GM12872 (cell line): ENCODE measurements at regions not wholly inside any gene's neighbourhood (a gene's known extent, or its start where the extent isn't known, plus 50 kb on each side); places are given as distances from the start of the nearest gene placed in this dataset.

ENCODE experiments used
- CTCF ChIP-seq: IDR thresholded peaks from 3 replicates; pipeline ENCODE4 v1.5.1; 2011; ENCODE audit warnings: low read depth, mild to moderate bottlenecking, low read length, moderate library complexity; ENCODE audit not compliant: insufficient read depth

GRCh38 chr18:76188097-76188496, 306.9 kb downstream of the ZNF516 start:
- no peak for TF ChIP-seq CTCF

- no peak for TF ChIP-seq CTCF
These were observed 315.8 kb downstream of the ZNF516 start for GRCh38 chr18:76179257-76179656.

DNA sequence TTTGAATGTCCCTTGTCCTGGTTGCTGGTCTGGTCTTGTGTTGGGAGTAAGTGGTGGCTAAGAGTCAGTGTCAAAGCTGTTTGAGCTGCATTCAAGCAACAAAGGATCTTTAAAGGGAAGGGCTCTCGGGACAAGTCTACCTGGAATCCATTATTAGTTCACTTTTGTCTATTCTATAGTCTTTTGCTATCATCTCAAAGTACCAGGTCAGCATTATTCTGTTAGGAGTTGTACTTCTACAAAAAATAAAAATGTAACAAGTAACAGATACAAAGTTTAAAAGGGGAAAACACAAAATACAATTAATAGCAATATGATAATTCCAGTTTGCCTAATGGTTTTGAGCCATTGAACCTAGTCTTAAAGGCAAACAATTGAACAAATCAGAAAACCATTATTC, 317.9 kb downstream of the ZNF516 start:
- no peak for TF ChIP-seq CTCF

DNA sequence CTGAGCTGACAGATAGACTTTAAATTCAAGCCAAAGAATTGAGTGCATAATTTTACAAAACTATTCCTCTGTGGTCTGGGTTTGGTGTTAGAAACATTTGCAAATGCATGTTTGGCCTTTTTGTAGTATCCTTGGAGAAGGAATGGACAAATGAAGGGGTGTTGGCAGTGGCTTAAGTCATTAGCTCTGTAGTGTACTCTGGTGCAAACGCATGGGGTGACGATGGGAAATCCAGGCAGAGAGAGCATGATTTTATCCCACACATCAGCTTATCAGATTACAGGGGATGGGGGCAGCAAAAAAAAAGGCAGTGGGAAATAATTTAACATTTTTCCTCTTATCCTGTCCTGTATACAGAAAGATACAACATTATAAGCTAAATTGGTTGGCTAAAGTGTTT, 320.6 kb downstream of the ZNF516 start:
- no peak for TF ChIP-seq CTCF

- TF ChIP-seq CTCF = no peak
These were observed 325.3 kb downstream of the ZNF516 start for GRCh38 chr18:76169733-76170132.

DNA sequence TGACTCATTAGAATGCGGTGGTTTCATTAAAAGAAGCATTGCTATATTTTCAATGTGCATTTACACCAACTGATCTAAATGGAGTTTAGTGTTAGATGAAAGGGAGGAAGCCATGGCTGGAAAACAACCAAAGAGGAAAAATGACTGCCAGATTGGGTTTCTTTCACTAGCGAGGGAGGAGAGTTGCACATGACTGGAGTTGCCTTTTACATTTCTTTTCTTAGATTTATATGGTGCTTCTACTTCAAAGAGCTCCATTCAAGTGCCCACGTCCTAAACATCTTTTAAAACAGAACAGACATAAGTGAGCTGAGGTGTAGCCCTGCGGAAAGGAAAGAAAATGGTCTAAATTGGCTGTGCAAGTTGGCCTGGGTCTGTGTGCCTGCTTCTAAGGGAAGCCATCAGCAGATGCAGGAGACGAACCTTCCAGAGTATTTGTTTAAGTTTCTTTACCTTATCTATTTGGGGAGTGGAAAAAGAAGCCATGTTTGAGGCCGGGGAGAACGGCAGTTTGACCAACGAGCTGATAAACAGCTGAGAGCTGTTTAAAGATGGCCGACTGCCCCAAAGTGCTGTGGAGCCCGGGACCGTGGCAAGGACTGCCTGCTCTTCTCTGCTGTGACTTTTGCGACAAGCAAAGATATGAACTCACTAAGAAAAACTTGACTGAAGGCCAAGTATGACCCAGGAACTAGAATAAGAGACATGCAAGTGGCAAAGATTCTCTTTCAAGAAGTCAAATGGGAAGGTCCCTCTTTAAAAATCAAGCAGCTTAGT, 327.0 kb downstream of the ZNF516 start:
- TF ChIP-seq CTCF = no peak

- no peak for TF ChIP-seq CTCF
These were observed 327.6 kb downstream of the ZNF516 start for GRCh38 chr18:76167410-76167809.
